Colonic mucosa (tissue), 4 donors: ENCODE measurements at regions not wholly inside any gene's neighbourhood (a gene's known extent, or its start where the extent isn't known, plus 50 kb on each side); places are given as distances from the start of the nearest gene placed in this dataset.

Source experiments
- DNase-seq: peaks from one replicate; pipeline ENCODE4 v3.0.0-alpha.2; 2020
- H3K27ac ChIP-seq: fragments of 200-600 bp; one replicate; pipeline ENCODE4 v1.8.0; 2021
- H3K27me3 ChIP-seq: fragments of 200-600 bp; one replicate; pipeline ENCODE4 v1.8.0; 2021
- H3K36me3 ChIP-seq: fragments of 200-600 bp; one replicate; pipeline ENCODE4 v1.8.0; 2021
- H3K4me1 ChIP-seq: fragments of 200-600 bp; one replicate; pipeline ENCODE4 v1.8.0; 2021; ENCODE audit warnings: mild to moderate bottlenecking
- H3K4me3 ChIP-seq: fragments of 200-600 bp; one replicate; pipeline ENCODE4 v1.8.0; 2021
- H3K9ac ChIP-seq, 2 donors: one replicate each; pipeline ENCODE4 v1.7.0; 2013; ENCODE audit warnings: control low read depth in 2 of 2, low read depth in 2 of 2, low read length in 2 of 2
- H3K9me3 ChIP-seq: fragments of 200-600 bp; one replicate; pipeline ENCODE4 v1.8.0; 2021
- intact Hi-C: fragments of 100-400 bp; cut with DNase I; formaldehyde crosslinking; loops from one replicate; pipeline ENCODE4 v1.14.1; 2022
- TF ChIP-seq, protein P1 (sequence below): fragments of 200-600 bp; IDR thresholded peaks from one replicate; pipeline ENCODE4 v1.8.0; 2022; ENCODE audit warnings: antibody characterized with exemption, mild to moderate bottlenecking
- donor health status: healthy.
- donor health status: DM: no; HTN: no; CAD: no.
- donor health status: DM: no; HTN: no; CAD: no.

DNA sequence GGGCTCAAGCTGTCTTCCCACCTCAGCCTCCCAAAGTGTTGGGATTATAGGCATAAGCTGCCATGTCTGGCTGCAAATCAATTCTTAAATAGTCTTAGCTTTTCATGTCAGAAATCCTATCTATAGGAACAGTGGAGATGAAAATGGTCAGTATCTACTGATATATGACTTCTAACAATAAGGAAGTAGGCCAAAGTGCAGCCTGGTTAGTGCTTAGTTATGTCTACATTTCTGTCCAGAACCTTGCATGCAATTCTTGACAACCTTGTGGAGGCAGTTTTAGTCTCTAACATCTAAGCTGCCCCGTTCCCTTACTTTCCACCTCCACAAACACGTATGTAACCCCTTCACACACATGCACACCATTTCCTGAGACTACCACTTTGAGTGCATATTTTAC, 169.2 kb upstream of the SPATS2L start:
- Histone ChIP-seq H3K4me1 (no peaks in the 10 kb centered on the region), H3K36me3 (no peaks in the 10 kb centered on the region), H3K27ac (no peak overlapping the region), H3K27me3 (no peaks in the 10 kb centered on the region), H3K9ac (no peak overlapping the region), H3K9me3 (no peaks in the 10 kb centered on the region), H3K4me3 (no peak overlapping the region)
- TF ChIP-seq, protein P1, sequence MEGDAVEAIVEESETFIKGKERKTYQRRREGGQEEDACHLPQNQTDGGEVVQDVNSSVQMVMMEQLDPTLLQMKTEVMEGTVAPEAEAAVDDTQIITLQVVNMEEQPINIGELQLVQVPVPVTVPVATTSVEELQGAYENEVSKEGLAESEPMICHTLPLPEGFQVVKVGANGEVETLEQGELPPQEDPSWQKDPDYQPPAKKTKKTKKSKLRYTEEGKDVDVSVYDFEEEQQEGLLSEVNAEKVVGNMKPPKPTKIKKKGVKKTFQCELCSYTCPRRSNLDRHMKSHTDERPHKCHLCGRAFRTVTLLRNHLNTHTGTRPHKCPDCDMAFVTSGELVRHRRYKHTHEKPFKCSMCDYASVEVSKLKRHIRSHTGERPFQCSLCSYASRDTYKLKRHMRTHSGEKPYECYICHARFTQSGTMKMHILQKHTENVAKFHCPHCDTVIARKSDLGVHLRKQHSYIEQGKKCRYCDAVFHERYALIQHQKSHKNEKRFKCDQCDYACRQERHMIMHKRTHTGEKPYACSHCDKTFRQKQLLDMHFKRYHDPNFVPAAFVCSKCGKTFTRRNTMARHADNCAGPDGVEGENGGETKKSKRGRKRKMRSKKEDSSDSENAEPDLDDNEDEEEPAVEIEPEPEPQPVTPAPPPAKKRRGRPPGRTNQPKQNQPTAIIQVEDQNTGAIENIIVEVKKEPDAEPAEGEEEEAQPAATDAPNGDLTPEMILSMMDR, result no peak
- intact Hi-C loops, result no loop called here
- peak; percentile 38 for DNase-seq

GRCh38 chr2:200137691-200138090, 168.8 kb upstream of the SPATS2L start:
- Histone ChIP-seq H3K9me3 (no peaks in the 10 kb centered on the region), H3K4me3 (no peak overlapping the region), H3K4me1 (no peaks in the 10 kb centered on the region), H3K27me3 (no peaks in the 10 kb centered on the region), H3K27ac (no peak overlapping the region), H3K36me3 (no peaks in the 10 kb centered on the region), H3K9ac (no peak overlapping the region)
- intact Hi-C loops, result no loop called here
- TF ChIP-seq, protein P1, result no peak
- no peak for DNase-seq

GRCh38 chr2:200138391-200139124, 167.9 kb upstream of the SPATS2L start:
- H3K27ac ChIP-seq, result no peak overlapping the region
- intact Hi-C loops, result no loop called here
- no peak overlapping the region for H3K4me3 ChIP-seq
- TF ChIP-seq, protein P1, result no peak
- no peaks in the 10 kb centered on the region for H3K9me3 ChIP-seq
- H3K4me1 ChIP-seq, result no peaks in the 10 kb centered on the region
- no peaks in the 10 kb centered on the region for H3K27me3 ChIP-seq
- no peaks in the 10 kb centered on the region for H3K36me3 ChIP-seq
- no peak for DNase-seq
- H3K9ac ChIP-seq, result no peak overlapping the region

DNA sequence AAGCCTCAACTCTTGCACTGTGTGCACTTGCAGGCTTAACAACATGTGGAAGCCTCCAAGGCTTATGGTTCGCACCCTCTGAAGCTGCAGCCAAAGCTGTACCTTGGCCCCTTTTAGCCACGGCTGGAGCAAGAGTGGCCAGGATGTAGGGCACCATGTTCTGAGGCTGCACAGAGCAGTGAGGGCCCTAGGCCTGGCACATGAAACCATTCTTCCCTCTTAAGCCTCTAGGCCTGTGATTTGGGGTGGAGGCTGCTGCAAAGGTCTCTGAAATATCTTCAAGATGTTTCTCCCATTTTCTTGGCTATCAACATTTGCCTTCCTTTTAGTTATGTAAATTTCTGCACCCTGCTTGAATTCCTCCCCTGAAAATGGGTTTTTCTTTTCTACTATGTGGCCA, 161.9 kb upstream of the SPATS2L start:
- Histone ChIP-seq H3K36me3 (no peaks in the 10 kb centered on the region), H3K9ac (no peak overlapping the region), H3K4me1 (no peaks in the 10 kb centered on the region), H3K27ac (no peak overlapping the region), H3K4me3 (no peak overlapping the region), H3K9me3 (no peaks in the 10 kb centered on the region), H3K27me3 (no peaks in the 10 kb centered on the region)
- TF ChIP-seq, protein P1, result no peak
- DNase-seq, result no peak
- intact Hi-C loops, result no loop called here

- Histone ChIP-seq H3K36me3 (no peaks in the 10 kb centered on the region), H3K4me3 (no peak overlapping the region), H3K4me1 (no peaks in the 10 kb centered on the region), H3K27ac (no peak overlapping the region), H3K27me3 (no peaks in the 10 kb centered on the region), H3K9ac (no peak overlapping the region), H3K9me3 (peaks cover 4% of the 10 kb centered on the region)
- intact Hi-C loops, result no loop called here
- TF ChIP-seq, protein P1, result no peak
- no peak for DNase-seq
Measured at GRCh38 chr2:200146501-200146900, 160.0 kb upstream of the SPATS2L start.
